Right atrium auricular region (tissue), 2 donors: ENCODE measurements at regions not wholly inside any gene's neighbourhood (a gene's known extent, or its start where the extent isn't known, plus 50 kb on each side); places are given as distances from the start of the nearest gene placed in this dataset.

Experiments used
- DNase-seq: peaks from one replicate; pipeline ENCODE4 v3.0.0-alpha.2; 2019; ENCODE audit warnings: low spot score
- H3K27ac ChIP-seq, 2 donors: fragments of 200-600 bp; sonication (generic); 1 replicate in 1 of 2; 2 replicates in 1 of 2; pipeline ENCODE4 v1.5.1; 2016 to 2019
- H3K27me3 ChIP-seq, 2 donors: fragments of 200-600 bp; sonication (generic); one replicate each; pipeline versions ENCODE4 v1.5.1 to v1.6.0; 2017 to 2019
- H3K36me3 ChIP-seq: fragments of 200-600 bp; sonication (generic); one replicate; pipeline ENCODE4 v1.5.1; 2016
- H3K4me1 ChIP-seq, 2 donors: fragments of 200-600 bp; sonication (generic); one replicate each; pipeline versions ENCODE4 v1.5.1 to v1.6.0; 2017 to 2019
- H3K4me3 ChIP-seq, 2 donors: fragments of 200-600 bp; sonication (generic); 1 replicate in 1 of 2; 2 replicates in 1 of 2; pipeline ENCODE4 v1.5.1; 2017 to 2019; ENCODE audit warnings: mild to moderate bottlenecking in 1 of 2, moderate library complexity in 1 of 2
- H3K9me3 ChIP-seq, 2 donors: fragments of 200-600 bp; sonication (generic); one replicate each; pipeline ENCODE4 v1.5.1; 2019
- CTCF ChIP-seq, 2 donors: fragments of 200-600 bp; sonication (generic); IDR thresholded peaks; one replicate each; pipeline ENCODE4 v1.5.1; 2019; ENCODE audit warnings: antibody characterized with exemption in 2 of 2

- Histone ChIP-seq H3K4me3 (no peak overlapping the region), H3K27me3 (no peaks in the 10 kb centered on the region), H3K36me3 (no peaks in the 10 kb centered on the region), H3K9me3 (peaks cover 0 to 9% of the 10 kb centered on the region in 2 donors), H3K4me1 (no peaks in the 10 kb centered on the region), H3K27ac (no peak overlapping the region)
- DNase-seq = no peak
- no peak for TF ChIP-seq CTCF (IDR thresholded peaks at IDR 0.05)
Measured at GRCh38 chr6:95905132-95905531, 110.6 kb upstream of the FUT9 start.

- Histone ChIP-seq H3K36me3 (no peaks in the 10 kb centered on the region), H3K4me1 (no peaks in the 10 kb centered on the region), H3K27me3 (no peaks in the 10 kb centered on the region), H3K9me3 (no peaks in the 10 kb centered on the region), H3K27ac (no peak overlapping the region), H3K4me3 (no peak overlapping the region)
- no peak for DNase-seq
- no peak for TF ChIP-seq CTCF (IDR thresholded peaks at IDR 0.05)
Measured at GRCh38 chr6:95917034-95917433, 98.7 kb upstream of the FUT9 start.

DNA sequence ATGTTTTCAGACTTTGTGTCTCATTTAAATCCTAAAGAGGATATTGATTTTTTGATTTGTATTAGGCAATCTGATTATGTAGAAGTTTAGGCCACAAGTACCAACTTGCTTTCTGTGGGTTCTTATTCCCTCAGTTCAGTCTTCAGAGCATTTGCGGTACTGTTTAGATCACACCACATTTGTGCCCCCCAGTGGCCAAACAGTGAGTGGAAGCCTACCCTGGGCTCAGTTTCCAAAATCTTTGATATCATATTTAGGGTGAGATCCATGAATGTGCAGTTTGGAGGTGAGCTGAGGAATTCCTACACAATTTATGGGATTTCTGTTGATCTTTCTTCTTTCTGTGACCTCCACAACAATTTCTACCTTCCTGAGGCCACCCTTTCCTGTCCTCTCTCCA lies 92.3 kb upstream of the FUT9 start:
- Histone ChIP-seq H3K4me3 (no peak overlapping the region), H3K4me1 (no peaks in the 10 kb centered on the region), H3K36me3 (no peaks in the 10 kb centered on the region), H3K27ac (no peak overlapping the region), H3K27me3 (no peaks in the 10 kb centered on the region), H3K9me3 (no peaks in the 10 kb centered on the region)
- TF ChIP-seq CTCF (IDR thresholded peaks at IDR 0.05) = peak in 1 of 2 donors; percentile 32
- DNase-seq = no peak

DNA sequence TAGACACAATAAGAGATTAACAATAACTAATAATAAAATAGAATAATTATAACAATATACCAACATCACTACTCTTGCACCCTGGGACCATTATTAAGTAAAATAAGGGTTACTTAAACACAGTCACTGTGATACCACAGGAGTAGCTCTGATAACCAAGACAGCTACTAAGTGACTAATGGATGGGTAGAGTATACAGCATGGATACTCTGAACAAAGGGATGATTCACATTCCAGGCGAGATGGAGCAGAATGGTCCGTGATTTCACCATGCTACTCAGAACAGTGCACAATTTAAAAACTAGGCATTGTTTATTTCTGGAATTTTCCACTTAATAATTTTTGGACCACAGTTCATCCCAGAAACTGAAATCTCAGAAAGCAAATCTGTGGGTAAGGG lies 80.0 kb upstream of the FUT9 start:
- Histone ChIP-seq H3K4me1 (no peaks in the 10 kb centered on the region), H3K36me3 (no peaks in the 10 kb centered on the region), H3K4me3 (no peak overlapping the region), H3K27ac (no peak overlapping the region), H3K9me3 (no peaks in the 10 kb centered on the region), H3K27me3 (no peaks in the 10 kb centered on the region)
- no peak for DNase-seq
- TF ChIP-seq CTCF (IDR thresholded peaks at IDR 0.05) = no peak

DNA sequence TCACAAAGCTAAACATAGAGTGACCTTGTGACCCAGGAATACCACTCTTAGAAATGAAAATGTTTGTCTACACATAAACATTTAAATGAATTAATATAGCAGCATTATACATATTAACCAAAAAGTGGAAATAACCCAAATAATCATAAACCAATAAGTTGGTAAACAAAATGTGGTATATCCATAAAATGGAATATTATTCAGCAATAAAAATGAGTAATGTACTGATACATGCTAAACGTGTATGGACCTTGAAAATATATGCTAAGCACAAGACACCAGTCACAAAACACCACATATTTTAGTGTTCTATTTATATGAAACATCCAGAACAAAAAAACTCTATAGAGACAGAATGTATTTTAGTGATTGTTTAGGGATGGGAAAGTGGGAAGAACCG lies 68.9 kb upstream of the FUT9 start:
- Histone ChIP-seq H3K36me3 (no peaks in the 10 kb centered on the region), H3K4me3 (no peak overlapping the region), H3K9me3 (no peaks in the 10 kb centered on the region), H3K4me1 (no peaks in the 10 kb centered on the region), H3K27ac (no peak overlapping the region), H3K27me3 (no peaks in the 10 kb centered on the region)
- TF ChIP-seq CTCF (IDR thresholded peaks at IDR 0.05) = no peak
- no peak for DNase-seq

- no peak for TF ChIP-seq CTCF (IDR thresholded peaks at IDR 0.05)
- Histone ChIP-seq H3K9me3 (no peaks in the 10 kb centered on the region), H3K27me3 (no peaks in the 10 kb centered on the region), H3K4me3 (no peak overlapping the region), H3K27ac (no peak overlapping the region), H3K36me3 (no peaks in the 10 kb centered on the region), H3K4me1 (no peaks in the 10 kb centered on the region)
- DNase-seq = no peak
Measured at GRCh38 chr6:95948324-95948723, 67.5 kb upstream of the FUT9 start.
